ENCODE measurements at regions not wholly inside any gene's neighbourhood (a gene's known extent, or its start where the extent isn't known, plus 50 kb on each side); places are given as distances from the start of the nearest gene placed in this dataset.

- no peak overlapping the region for H3K4me3 ChIP-seq (IDR thresholded peaks at IDR 0.05; ENCODE audit: insufficient read depth, low read depth, low read length)
- no peaks in the 10 kb centered on the region for H3K36me3 ChIP-seq (ENCODE audit: insufficient read depth)
- H3K9ac ChIP-seq, result no peak overlapping the region
- H2AFZ ChIP-seq (ENCODE audit: low read depth), result no peak overlapping the region
- H3K4me2 ChIP-seq, result no peak overlapping the region
- H3K27me3 ChIP-seq (ENCODE audit: insufficient read depth, low read depth), result no peaks in the 10 kb centered on the region
- H3K27ac ChIP-seq, result no peak overlapping the region
- no peaks in the 10 kb centered on the region for H3K4me1 ChIP-seq (ENCODE audit: low read depth, poor library complexity, severe bottlenecking)
- H4K20me1 ChIP-seq (ENCODE audit: insufficient read depth), result no peaks in the 10 kb centered on the region
- TF ChIP-seq, protein P1, sequence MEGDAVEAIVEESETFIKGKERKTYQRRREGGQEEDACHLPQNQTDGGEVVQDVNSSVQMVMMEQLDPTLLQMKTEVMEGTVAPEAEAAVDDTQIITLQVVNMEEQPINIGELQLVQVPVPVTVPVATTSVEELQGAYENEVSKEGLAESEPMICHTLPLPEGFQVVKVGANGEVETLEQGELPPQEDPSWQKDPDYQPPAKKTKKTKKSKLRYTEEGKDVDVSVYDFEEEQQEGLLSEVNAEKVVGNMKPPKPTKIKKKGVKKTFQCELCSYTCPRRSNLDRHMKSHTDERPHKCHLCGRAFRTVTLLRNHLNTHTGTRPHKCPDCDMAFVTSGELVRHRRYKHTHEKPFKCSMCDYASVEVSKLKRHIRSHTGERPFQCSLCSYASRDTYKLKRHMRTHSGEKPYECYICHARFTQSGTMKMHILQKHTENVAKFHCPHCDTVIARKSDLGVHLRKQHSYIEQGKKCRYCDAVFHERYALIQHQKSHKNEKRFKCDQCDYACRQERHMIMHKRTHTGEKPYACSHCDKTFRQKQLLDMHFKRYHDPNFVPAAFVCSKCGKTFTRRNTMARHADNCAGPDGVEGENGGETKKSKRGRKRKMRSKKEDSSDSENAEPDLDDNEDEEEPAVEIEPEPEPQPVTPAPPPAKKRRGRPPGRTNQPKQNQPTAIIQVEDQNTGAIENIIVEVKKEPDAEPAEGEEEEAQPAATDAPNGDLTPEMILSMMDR (conservative IDR thresholded peaks at IDR 0.05; ENCODE audit: low read depth, low read length), result no peak
- no peaks in the 10 kb centered on the region for H3K79me2 ChIP-seq (ENCODE audit: insufficient read depth, low read depth)
These were observed 374.5 kb downstream of the EPM2A start for GRCh38 chr6:145360865-145361264.

- Histone ChIP-seq H3K9ac (no peak overlapping the region), H3K27ac (no peak overlapping the region), H4K20me1 (ENCODE audit: insufficient read depth) (no peaks in the 10 kb centered on the region), H2AFZ (ENCODE audit: low read depth) (no peak overlapping the region), H3K79me2 (ENCODE audit: insufficient read depth, low read depth) (no peaks in the 10 kb centered on the region), H3K27me3 (ENCODE audit: insufficient read depth, low read depth) (no peaks in the 10 kb centered on the region), H3K36me3 (ENCODE audit: insufficient read depth) (no peaks in the 10 kb centered on the region), H3K4me1 (ENCODE audit: low read depth, poor library complexity, severe bottlenecking) (peaks cover 2% of the 10 kb centered on the region), H3K4me2 (no peak overlapping the region), H3K4me3 (IDR thresholded peaks at IDR 0.05; ENCODE audit: insufficient read depth, low read depth, low read length) (no peak overlapping the region)
- TF ChIP-seq, protein P1 (conservative IDR thresholded peaks at IDR 0.05; ENCODE audit: low read depth, low read length), result no peak
These were observed 368.2 kb downstream of the EPM2A start for GRCh38 chr6:145367149-145367548.

- H3K27me3 ChIP-seq (ENCODE audit: insufficient read depth, low read depth), result no peaks in the 10 kb centered on the region
- TF ChIP-seq, protein P1 (conservative IDR thresholded peaks at IDR 0.05; ENCODE audit: low read depth, low read length), result no peak
- H3K27ac ChIP-seq, result no peak overlapping the region
- H3K4me3 ChIP-seq (IDR thresholded peaks at IDR 0.05; ENCODE audit: insufficient read depth, low read depth, low read length), result no peak overlapping the region
- no peak overlapping the region for H3K4me2 ChIP-seq
- H3K36me3 ChIP-seq (ENCODE audit: insufficient read depth), result no peaks in the 10 kb centered on the region
- H2AFZ ChIP-seq (ENCODE audit: low read depth), result no peak overlapping the region
- H3K4me1 ChIP-seq (ENCODE audit: low read depth, poor library complexity, severe bottlenecking), result peaks cover 11% of the 10 kb centered on the region
- no peaks in the 10 kb centered on the region for H3K79me2 ChIP-seq (ENCODE audit: insufficient read depth, low read depth)
- H3K9ac ChIP-seq, result no peak overlapping the region
- no peaks in the 10 kb centered on the region for H4K20me1 ChIP-seq (ENCODE audit: insufficient read depth)
These were observed 367.2 kb downstream of the EPM2A start for GRCh38 chr6:145368075-145368474.

DNA sequence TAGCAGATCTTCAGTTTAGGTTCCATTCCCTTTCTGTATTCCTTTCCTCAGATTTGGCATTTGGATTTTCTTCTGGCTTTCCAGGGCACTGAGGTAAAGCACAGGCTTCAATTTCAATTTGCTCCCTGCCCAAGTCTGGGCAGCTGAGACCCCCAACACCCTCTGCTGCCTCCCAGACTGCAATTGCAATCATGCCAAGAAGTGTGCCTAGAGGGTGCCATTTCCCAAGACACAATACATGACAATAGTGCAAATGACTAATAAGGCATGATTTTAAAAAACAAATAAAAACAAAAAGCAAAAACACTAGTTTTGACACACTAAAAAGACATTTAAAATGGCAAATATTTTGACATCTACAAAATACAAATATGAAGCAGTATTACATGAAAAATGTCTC lies 364.8 kb downstream of the EPM2A start:
- TF ChIP-seq, protein P1 (conservative IDR thresholded peaks at IDR 0.05; ENCODE audit: low read depth, low read length), result no peak
- no peak overlapping the region for H2AFZ ChIP-seq (ENCODE audit: low read depth)
- H3K79me2 ChIP-seq (ENCODE audit: insufficient read depth, low read depth), result no peaks in the 10 kb centered on the region
- H3K4me1 ChIP-seq (ENCODE audit: low read depth, poor library complexity, severe bottlenecking), result peaks cover 12% of the 10 kb centered on the region
- no peaks in the 10 kb centered on the region for H4K20me1 ChIP-seq (ENCODE audit: insufficient read depth)
- no peaks in the 10 kb centered on the region for H3K36me3 ChIP-seq (ENCODE audit: insufficient read depth)
- H3K9ac ChIP-seq, result no peak overlapping the region
- no peak overlapping the region for H3K4me2 ChIP-seq
- no peak overlapping the region for H3K4me3 ChIP-seq (IDR thresholded peaks at IDR 0.05; ENCODE audit: insufficient read depth, low read depth, low read length)
- H3K27ac ChIP-seq, result no peak overlapping the region
- no peaks in the 10 kb centered on the region for H3K27me3 ChIP-seq (ENCODE audit: insufficient read depth, low read depth)

Data from KMS-11 (cell line).